SH-SY5Y (cell line): ENCODE measurements at regions not wholly inside any gene's neighbourhood (a gene's known extent, or its start where the extent isn't known, plus 50 kb on each side); places are given as distances from the start of the nearest gene placed in this dataset.

Experiments
- GATA2 ChIP-seq: IDR thresholded peaks from 2 replicates; pipeline ENCODE4 v1.6.1; 2011; ENCODE audit warnings: mild to moderate bottlenecking, low read depth, low read length
- GATA3 ChIP-seq: IDR thresholded peaks from 2 replicates; pipeline ENCODE4 v1.6.1; 2011; ENCODE audit warnings: low read depth, mild to moderate bottlenecking, low read length, moderate library complexity

- TF ChIP-seq GATA2 (no peak), GATA3 (no peak)
Observed at GRCh38 chr3:148190441-148190990, 507.2 kb upstream of the AGTR1 start.
